ENCODE measurements at regions not wholly inside any gene's neighbourhood (a gene's known extent, or its start where the extent isn't known, plus 50 kb on each side); places are given as distances from the start of the nearest gene placed in this dataset.

DNA sequence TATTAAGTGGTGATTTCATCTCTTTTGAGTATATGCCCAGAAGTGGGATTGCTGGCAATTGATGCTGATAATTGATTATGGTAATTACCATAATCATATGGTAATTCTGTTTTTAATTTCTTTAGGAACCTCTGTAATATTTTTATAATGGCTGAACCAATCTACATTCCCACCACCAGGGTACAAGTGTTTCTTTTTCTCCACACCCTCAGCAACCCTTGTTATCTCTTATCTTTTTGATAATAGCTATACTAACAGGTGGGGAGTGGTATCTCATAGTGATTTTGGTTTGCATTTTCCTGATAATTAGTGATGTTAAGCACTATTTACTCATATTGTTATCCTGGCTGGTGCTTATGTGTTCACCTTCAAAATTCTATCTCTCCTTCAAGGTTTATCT, 212.6 kb downstream of the FMR1NB start:
- no peak for TF ChIP-seq CTCF (IDR thresholded peaks at IDR 0.05)
- no peak for TF ChIP-seq POLR2AphosphoS5 (IDR thresholded peaks at IDR 0.05)
- no peak for TF ChIP-seq POLR2A (IDR thresholded peaks at IDR 0.05)
